GM13977 (cell line): ENCODE measurements at regions not wholly inside any gene's neighbourhood (a gene's known extent, or its start where the extent isn't known, plus 50 kb on each side); places are given as distances from the start of the nearest gene placed in this dataset.

Source experiments
- DNase-seq: peaks from one replicate; pipeline ENCODE4 v3.0.0; 2012; ENCODE audit warnings: low spot score
- CTCF ChIP-seq: IDR thresholded peaks from 2 replicates; pipeline ENCODE4 v1.5.1; 2012; ENCODE audit warnings: mild to moderate bottlenecking, control low read depth; ENCODE audit not compliant: insufficient read depth; ENCODE audit errors: extremely low read depth, missing control alignments
- in situ Hi-C: fragments of 300-500 bp; cut with MboI; formaldehyde crosslinking; loops from one replicate; pipeline ENCODE4 v1.12.0; 2022; ENCODE audit warnings: low sequenced_read_pairs, low pct_unique_long_range_greater_than_20kb, mixed read lengths, inconsistent platforms; ENCODE audit not compliant: unreplicated experiment

DNA sequence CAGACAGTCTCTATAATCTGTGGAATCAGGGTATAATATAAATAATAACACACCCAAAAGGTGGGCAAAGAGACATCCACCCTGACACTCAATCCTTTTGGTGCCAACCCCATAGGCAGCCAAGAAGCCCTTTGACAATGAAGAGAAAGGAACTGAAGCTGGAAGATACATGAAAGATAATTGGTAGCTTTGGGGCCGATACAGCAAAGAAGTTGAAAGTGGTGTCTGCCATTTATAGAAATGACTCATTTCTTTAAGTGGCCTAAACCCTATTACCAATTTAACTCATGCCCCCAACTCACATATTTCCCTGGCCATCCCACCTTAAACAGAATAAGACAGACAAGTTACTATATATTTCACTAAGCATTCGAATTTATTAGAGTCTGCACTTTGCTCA, 167.0 kb downstream of the ZC3H11B start:
- DNase-seq, result no peak
- TF ChIP-seq CTCF, result no peak

GRCh38 chr1:219444474-219444873, 168.4 kb downstream of the ZC3H11B start:
- in situ Hi-C loops, result no loop called here
- TF ChIP-seq CTCF, result no peak
- DNase-seq, result no peak

More for the DNA sequence above, 167.0 kb downstream of the ZC3H11B start:
- in situ Hi-C loops, result no loop called here

DNA sequence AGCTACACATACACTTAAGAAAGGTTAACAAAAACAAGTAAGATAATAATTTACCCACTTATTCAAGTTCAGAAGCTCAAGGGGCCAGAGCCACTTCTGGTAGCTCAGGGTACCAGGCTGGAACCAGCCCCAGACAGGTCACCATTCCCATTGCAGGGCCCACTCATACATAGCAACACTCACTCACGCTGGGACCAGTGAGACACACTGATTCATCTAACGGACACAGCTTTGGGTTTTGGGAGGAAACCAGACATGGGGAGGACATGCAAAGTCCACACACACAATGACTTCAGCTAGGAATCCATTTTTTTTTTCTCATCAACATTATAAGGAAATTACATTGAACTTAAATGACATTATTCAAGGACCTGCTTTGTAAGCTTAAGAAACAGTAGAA, 169.1 kb downstream of the ZC3H11B start:
- DNase-seq, result no peak
- TF ChIP-seq CTCF, result no peak
- in situ Hi-C loops, result no loop called here

GRCh38 chr1:219442611-219443061, 170.3 kb downstream of the ZC3H11B start:
- no peak for TF ChIP-seq CTCF
- no peak for DNase-seq
- in situ Hi-C loops, result no loop called here

DNA sequence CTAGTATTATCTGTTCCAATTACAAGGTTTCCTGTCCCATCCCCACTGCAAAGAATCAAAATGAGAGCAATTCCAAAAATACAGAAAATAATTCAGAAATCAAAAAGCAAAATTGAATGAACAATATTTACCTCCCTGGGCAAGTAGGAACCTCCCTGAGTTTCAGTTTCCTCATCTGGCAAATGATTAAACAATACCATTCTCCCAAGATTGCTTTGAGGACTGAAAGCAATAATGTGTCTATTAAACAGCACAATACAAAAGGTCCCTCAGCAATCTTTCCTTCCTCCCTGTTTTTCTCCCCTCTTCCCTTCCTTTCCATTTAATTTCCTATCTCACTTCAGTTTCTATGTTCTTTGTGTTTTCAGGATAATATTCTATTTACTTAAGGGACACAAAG, 171.0 kb downstream of the ZC3H11B start:
- DNase-seq, result no peak
- in situ Hi-C loops, result no loop called here
- TF ChIP-seq CTCF, result no peak

DNA sequence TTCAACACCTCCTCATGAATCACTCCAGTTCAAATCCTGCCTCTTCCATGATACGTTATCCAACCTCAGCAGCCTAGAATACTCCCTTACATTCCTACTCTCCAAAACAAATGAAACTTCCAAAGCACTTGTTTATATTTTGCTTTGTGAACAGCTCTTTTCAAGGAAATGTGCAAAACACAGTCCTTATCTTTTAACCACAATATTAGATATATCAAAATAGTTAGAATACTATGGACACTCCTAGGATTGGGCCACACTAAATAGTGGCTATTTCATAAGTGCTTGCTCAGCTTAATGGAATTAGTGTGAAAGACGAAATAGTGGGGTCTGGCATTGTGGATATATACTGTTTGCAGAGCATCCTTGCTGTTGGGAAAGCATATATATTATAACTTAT, 173.5 kb downstream of the ZC3H11B start:
- TF ChIP-seq CTCF, result no peak
- DNase-seq, result no peak
- in situ Hi-C loops, result no loop called here

GRCh38 chr1:219438386-219438785, 174.5 kb downstream of the ZC3H11B start:
- DNase-seq, result no peak
- in situ Hi-C loops, result no loop called here
- TF ChIP-seq CTCF, result no peak
